Common myeloid progenitor, CD34-positive (primary cell): ENCODE measurements at regions not wholly inside any gene's neighbourhood (a gene's known extent, or its start where the extent isn't known, plus 50 kb on each side); places are given as distances from the start of the nearest gene placed in this dataset.

ENCODE experiments used
- CTCF ChIA-PET: fragments of 350-600 bp; sonication (Branson Sonifier 250); formaldehyde crosslinking; loops from one replicate; lab custom pipeline; 2021; ENCODE audit warnings: antibody characterized with exemption; lab: Charles Lee
- POLR2A ChIA-PET: fragments of 350-600 bp; sonication (Branson Sonifier 250); formaldehyde crosslinking; loops from one replicate; lab custom pipeline; 2021; ENCODE audit warnings: antibody characterized with exemption; lab: Charles Lee
- DNase-seq, 3 donors: peaks; one replicate each; pipeline versions ENCODE4 v3.0.0 to v3.0.0-alpha.2; 2013
- H3K27ac ChIP-seq, 2 experiments: 1 replicate in 1 of 2; 2 replicates in 1 of 2; pipeline ENCODE4 v1.7.0; 2013; ENCODE audit warnings: inconsistent platforms in 2 of 2, low read length in 2 of 2, mild to moderate bottlenecking in 2 of 2, low read depth in 1 of 2, moderate library complexity in 1 of 2; ENCODE audit not compliant: severe bottlenecking in 2 of 2, insufficient read depth in 1 of 2, poor library complexity in 1 of 2
- H3K27me3 ChIP-seq, 5 experiments: replicated peaks in 2 of 5; 1 replicate in 3 of 5; 2 replicates in 2 of 5; pipeline versions ENCODE4 v1.6.1 to v1.7.0; 2013; ENCODE audit warnings: low read length in 4 of 5, mild to moderate bottlenecking in 2 of 5, moderate library complexity in 2 of 5, inconsistent platforms in 1 of 5; ENCODE audit not compliant: insufficient read depth in 5 of 5, control insufficient read depth in 4 of 5
- H3K36me3 ChIP-seq, 4 experiments: 1 replicate in 2 of 4; 2 replicates in 2 of 4; pipeline versions ENCODE4 v1.6.1 to v1.7.0; 2013; ENCODE audit warnings: low read length in 3 of 4, control low read depth in 1 of 4, mild to moderate bottlenecking in 1 of 4; ENCODE audit not compliant: control insufficient read depth in 4 of 4, insufficient read depth in 4 of 4
- H3K4me1 ChIP-seq, 4 experiments: 1 replicate in 3 of 4; 2 replicates in 1 of 4; pipeline versions ENCODE4 v1.6.1 to v1.7.1; 2013; ENCODE audit warnings: low read length in 3 of 4, mild to moderate bottlenecking in 3 of 4, control low read depth in 1 of 4, inconsistent platforms in 1 of 4, moderate library complexity in 1 of 4; ENCODE audit not compliant: control insufficient read depth in 4 of 4, insufficient read depth in 4 of 4; ENCODE audit errors: control extremely low read depth in 1 of 4
- H3K4me3 ChIP-seq, 7 experiments: 1 replicate in 4 of 7; 2 replicates in 3 of 7; pipeline versions ENCODE4 v1.5.1 to v1.7.0; 2013; ENCODE audit warnings: mild to moderate bottlenecking in 7 of 7, low read length in 6 of 7, moderate library complexity in 6 of 7, inconsistent platforms in 2 of 7, low read depth in 2 of 7, control low read depth in 1 of 7; ENCODE audit not compliant: insufficient read depth in 4 of 7, control insufficient read depth in 1 of 7; ENCODE audit errors: extremely low read depth in 1 of 7
- H3K9me3 ChIP-seq, 5 experiments: 1 replicate in 4 of 5; 2 replicates in 1 of 5; pipeline versions ENCODE4 v1.6.1 to v1.7.1; 2013; ENCODE audit warnings: low read length in 4 of 5, mild to moderate bottlenecking in 2 of 5, inconsistent platforms in 1 of 5, low read depth in 1 of 5, moderate library complexity in 1 of 5; ENCODE audit not compliant: control insufficient read depth in 4 of 5, insufficient read depth in 2 of 5; ENCODE audit errors: control extremely low read depth in 1 of 5
- WGBS: methylation state at CpG from one replicate; pipeline ENCODE4 v1.1.5; 2013; ENCODE audit not compliant: insufficient coverage; 5-methylcytosine and 5-hydroxymethylcytosine counted together

DNA sequence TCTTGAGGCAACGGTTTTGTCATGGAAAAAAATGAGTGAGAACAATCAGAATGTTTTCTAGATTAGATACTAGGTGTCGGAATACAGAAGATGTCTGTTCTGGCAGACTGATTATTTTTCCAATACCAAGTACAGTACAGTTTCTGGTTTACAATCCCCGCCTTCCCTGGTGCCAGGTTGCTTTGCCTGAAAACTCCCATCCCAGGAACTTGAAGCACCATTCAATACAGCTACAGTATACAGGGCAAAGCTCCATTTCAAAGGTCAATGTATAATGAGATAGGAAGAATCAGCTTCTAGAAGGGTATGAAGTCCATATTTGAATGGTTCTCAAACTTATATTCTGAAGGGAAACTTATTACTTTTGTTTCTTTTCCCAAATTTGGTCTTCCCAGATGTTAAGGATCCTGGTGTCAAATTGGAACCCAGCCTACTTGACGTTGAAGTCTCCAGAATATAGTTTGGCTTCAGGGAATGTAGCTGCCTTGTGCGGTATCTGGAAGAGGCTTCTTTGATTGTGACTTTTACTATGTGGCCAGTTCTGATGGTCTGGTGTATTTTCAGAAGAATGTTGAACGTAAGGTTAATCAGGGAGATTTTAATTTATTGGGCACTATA lies 238.0 kb upstream of the ATP2B1 start:
- H3K27me3 ChIP-seq: no peaks in the 10 kb centered on the region
- peaks cover 11 to 61% (median 23%) of the 10 kb centered on the region in 4 experiments for H3K4me1 ChIP-seq
- no peak overlapping the region for H3K4me3 ChIP-seq
- no peaks in the 10 kb centered on the region for H3K36me3 ChIP-seq
- POLR2A ChIA-PET: interaction anchor here (1.8 kb wide), 1 partner anchor 237 kb away, joined by 6 read pairs; no protein-coding TSS in a partner anchor
- H3K27ac ChIP-seq: peak overlapping the region; percentile 91 to 92
- no peaks in the 10 kb centered on the region for H3K9me3 ChIP-seq
- WGBS: 83% methylated on average over 4 of the region's 6 CpGs
- CTCF ChIA-PET: interaction anchor here (0.9 to 2.0 kb wide), 5 partner anchors 9 to 164 kb away, joined by 3 to 6 read pairs (median 4); no protein-coding TSS in a partner anchor
- no peak for DNase-seq

DNA sequence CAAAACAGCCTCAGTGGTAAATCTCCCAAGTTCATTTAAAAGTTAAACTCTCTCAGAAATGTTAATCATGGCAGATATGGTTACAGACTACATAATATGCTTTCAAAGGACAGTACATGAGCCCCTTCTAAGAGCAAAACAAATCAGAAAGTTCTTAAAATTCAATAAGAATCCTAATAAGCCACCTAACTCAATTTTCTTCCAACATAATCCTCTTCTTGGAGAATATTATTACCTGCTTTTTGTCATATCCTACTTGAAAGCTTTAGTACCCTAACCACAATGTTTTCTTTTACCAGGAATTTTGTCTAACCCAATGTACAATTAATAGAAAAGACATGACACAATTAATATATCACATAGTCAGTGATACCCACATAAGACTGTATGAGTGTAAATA lies 236.5 kb upstream of the ATP2B1 start:
- no peak overlapping the region for H3K27ac ChIP-seq
- no peak overlapping the region for H3K4me3 ChIP-seq
- H3K36me3 ChIP-seq: no peaks in the 10 kb centered on the region
- ChIA-PET POLR2A (no interaction called here), CTCF (interaction anchor here (1.0 to 1.2 kb wide), 2 partner anchors 15 to 252 kb away, joined by 3 to 4 read pairs; no protein-coding TSS in a partner anchor)
- H3K4me1 ChIP-seq: peaks cover 9 to 49% (median 20%) of the 10 kb centered on the region in 4 experiments
- H3K27me3 ChIP-seq: no peaks in the 10 kb centered on the region
- H3K9me3 ChIP-seq: no peaks in the 10 kb centered on the region
- DNase-seq: no peak

DNA sequence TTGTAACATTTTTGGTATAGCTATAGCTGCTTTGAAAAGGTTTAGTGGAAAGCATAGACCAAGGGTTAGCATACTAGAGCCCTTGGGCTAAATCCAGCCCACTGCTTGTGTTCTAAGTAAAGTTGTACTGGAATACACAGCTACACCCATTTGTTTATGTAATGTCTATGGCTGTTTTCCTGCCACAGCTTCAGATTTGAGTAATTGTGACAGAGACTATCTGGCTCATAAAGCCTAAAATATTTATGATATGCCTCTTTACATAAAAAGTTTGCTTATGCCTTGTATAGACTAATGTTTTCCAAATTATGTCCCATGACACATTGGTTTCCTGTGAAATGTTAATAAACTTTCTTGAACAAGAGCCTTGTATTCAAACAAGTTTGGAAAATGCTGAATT lies 234.8 kb upstream of the ATP2B1 start:
- peaks cover 2 to 34% (median 12%) of the 10 kb centered on the region in 4 experiments for H3K4me1 ChIP-seq
- no peaks in the 10 kb centered on the region for H3K36me3 ChIP-seq
- no peaks in the 10 kb centered on the region for H3K9me3 ChIP-seq
- POLR2A ChIA-PET: no interaction called here
- no peaks in the 10 kb centered on the region for H3K27me3 ChIP-seq
- CTCF ChIA-PET: interaction anchor here (1.5 kb wide), 1 partner anchor 8 kb away, joined by 3 read pairs; no protein-coding TSS in a partner anchor
- no peak overlapping the region for H3K4me3 ChIP-seq
- no peak overlapping the region for H3K27ac ChIP-seq
- DNase-seq: no peak

- Histone ChIP-seq H3K27me3 (no peaks in the 10 kb centered on the region), H3K4me1 (peaks cover 0 to 14% (median 1%) of the 10 kb centered on the region in 4 experiments), H3K36me3 (no peaks in the 10 kb centered on the region), H3K27ac (no peak overlapping the region), H3K9me3 (no peaks in the 10 kb centered on the region), H3K4me3 (no peak overlapping the region)
- CTCF ChIA-PET: no interaction called here
- POLR2A ChIA-PET: no interaction called here
- 92% methylated on average over 2 of the region's 2 CpGs for WGBS
- DNase-seq: no peak
Observed at GRCh38 chr12:89941436-89941835, 232.8 kb upstream of the ATP2B1 start.

- 100% methylated on average over 1 of the region's 1 CpG for WGBS
- POLR2A ChIA-PET: no interaction called here
- CTCF ChIA-PET: no interaction called here
Observed at GRCh38 chr12:89939522-89940215, 231.0 kb upstream of the ATP2B1 start.

GRCh38 chr12:89936631-89937030 lies 228.0 kb upstream of the ATP2B1 start:
- Histone ChIP-seq H3K27ac (no peak overlapping the region), H3K4me3 (no peak overlapping the region), H3K9me3 (no peaks in the 10 kb centered on the region), H3K27me3 (no peaks in the 10 kb centered on the region), H3K4me1 (peaks cover 0 to 9% (median 5%) of the 10 kb centered on the region in 4 experiments), H3K36me3 (no peaks in the 10 kb centered on the region)
- ChIA-PET POLR2A (interaction anchor here (0.6 kb wide), 1 partner anchor 328 kb away, joined by 3 read pairs; no protein-coding TSS in a partner anchor), CTCF (interaction anchor here (1.5 kb wide), 1 partner anchor 11 kb away, joined by 6 read pairs; no protein-coding TSS in a partner anchor)
- 100% methylated on average over 1 of the region's 3 CpGs for WGBS
- no peak for DNase-seq

More at GRCh38 chr12:89939522-89940215, 231.0 kb upstream of the ATP2B1 start:
- Histone ChIP-seq H3K27ac (no peak overlapping the region), H3K9me3 (no peaks in the 10 kb centered on the region), H3K4me3 (no peak overlapping the region), H3K4me1 (peaks cover 0 to 18% (median 5%) of the 10 kb centered on the region in 4 experiments), H3K36me3 (no peaks in the 10 kb centered on the region), H3K27me3 (no peaks in the 10 kb centered on the region)
- DNase-seq: no peak

- Histone ChIP-seq H3K27ac (no peak overlapping the region), H3K36me3 (no peaks in the 10 kb centered on the region), H3K27me3 (no peaks in the 10 kb centered on the region), H3K4me3 (no peak overlapping the region), H3K9me3 (no peaks in the 10 kb centered on the region), H3K4me1 (peaks cover 0 to 9% (median 5%) of the 10 kb centered on the region in 4 experiments)
- CTCF ChIA-PET: no interaction called here
- peak in 1 of 3 donors; percentile 26 for DNase-seq
- WGBS: 71% methylated on average over 3 of the region's 6 CpGs
- POLR2A ChIA-PET: no interaction called here
Observed at GRCh38 chr12:89935850-89936249, 227.2 kb upstream of the ATP2B1 start.
